Hepatic stellate cell (primary cell): ENCODE measurements at regions not wholly inside any gene's neighbourhood (a gene's known extent, or its start where the extent isn't known, plus 50 kb on each side); places are given as distances from the start of the nearest gene placed in this dataset.

Experiments used
- DNase-seq: peaks from one replicate; pipeline ENCODE4 v3.0.0; 2011; ENCODE audit warnings: low spot score

GRCh38 chr1:209516771-209517680 lies 66.5 kb upstream of the CAMK1G start:
- no peak for DNase-seq

GRCh38 chr1:209517681-209518050 lies 65.8 kb upstream of the CAMK1G start:
- DNase-seq = no peak

- no peak for DNase-seq
These were observed 63.7 kb upstream of the CAMK1G start for GRCh38 chr1:209519786-209520185.

- DNase-seq = no peak
These were observed 60.7 kb upstream of the CAMK1G start for GRCh38 chr1:209522826-209523225.

- no peak for DNase-seq
These were observed 57.4 kb upstream of the CAMK1G start for GRCh38 chr1:209526137-209526536.

- DNase-seq = no peak
These were observed 56.1 kb upstream of the CAMK1G start for GRCh38 chr1:209527372-209527771.

- DNase-seq = no peak
These were observed 55.4 kb upstream of the CAMK1G start for GRCh38 chr1:209527993-209528717.

- DNase-seq = no peak
These were observed 54.3 kb upstream of the CAMK1G start for GRCh38 chr1:209529233-209529632.

GRCh38 chr1:209531006-209531405 lies 52.5 kb upstream of the CAMK1G start:
- no peak for DNase-seq

- no peak for DNase-seq
These were observed 52.0 kb upstream of the CAMK1G start for GRCh38 chr1:209531549-209531948.
